ENCODE measurements at regions not wholly inside any gene's neighbourhood (a gene's known extent, or its start where the extent isn't known, plus 50 kb on each side); places are given as distances from the start of the nearest gene placed in this dataset.

- H2BK15ac ChIP-seq (ENCODE audit: low read length), result no peak overlapping the region
- no peak overlapping the region for H4K8ac ChIP-seq (ENCODE audit: extremely low read depth, insufficient read depth, low read length)
- H3K27ac ChIP-seq (ENCODE audit: low read depth, low read length), result no peak overlapping the region
- H2BK5ac ChIP-seq (ENCODE audit: low read depth, low read length), result no peak overlapping the region
- H3K23me2 ChIP-seq (ENCODE audit: low read depth, low read length), result no peaks in the 10 kb centered on the region
- no peak overlapping the region for H2BK20ac ChIP-seq (ENCODE audit: low read length)
- ChIA-PET POLR2A (ENCODE audit: partially characterized antibody) (no interaction called here), CTCF (ENCODE audit: partially characterized antibody) (interaction anchor here (1.3 kb wide), 1 partner anchor 15 kb away, joined by 3 read pairs; no protein-coding TSS in a partner anchor)
- 79% methylated on average over 3 of the region's 3 CpGs; no CpG with 5 or more reads in 1 of the 2 experiments for WGBS, 2 experiments (ENCODE audit: extremely low coverage in 1 of 2, insufficient coverage in 1 of 2, insufficient read length in 1 of 2, insufficient replicate concordance in 2 of 2, low coverage in 1 of 2, low lambda C conversion rate in 2 of 2, missing lambda C conversion rate in 1 of 2)
- no peaks in the 10 kb centered on the region for H3K4me1 ChIP-seq (replicated peaks in 1 of 4; ENCODE audit: control insufficient read depth in 3 of 4, insufficient read depth in 4 of 4, low read length in 3 of 4)
- no peak overlapping the region for H2AK5ac ChIP-seq (ENCODE audit: low read depth, low read length)
- no peak overlapping the region for H3K4me2 ChIP-seq (ENCODE audit: insufficient read depth in 1 of 2, low read depth in 2 of 2, low read length in 2 of 2)
- H3K9ac ChIP-seq (replicated peaks in 1 of 4; ENCODE audit: extremely low read depth in 1 of 4, low read depth in 3 of 4, low read length in 3 of 4), result no peak overlapping the region
- H3K79me2 ChIP-seq (ENCODE audit: control insufficient read depth in 1 of 2, insufficient read depth in 2 of 2, low read length in 2 of 2), result no peaks in the 10 kb centered on the region
- no peak overlapping the region for H4K91ac ChIP-seq (replicated peaks; ENCODE audit: insufficient read length, low read length)
- no peaks in the 10 kb centered on the region for H3K9me3 ChIP-seq (ENCODE audit: insufficient read depth in 2 of 2, low read depth in 1 of 2, low read length in 1 of 2)
- no peaks in the 10 kb centered on the region for H3K27me3 ChIP-seq (replicated peaks in 1 of 4; ENCODE audit: control insufficient read depth in 3 of 4, extremely low read depth in 1 of 4, insufficient read depth in 3 of 4, low read length in 3 of 4)
- H4K20me1 ChIP-seq (replicated peaks in 1 of 2; ENCODE audit: control insufficient read depth in 1 of 2, insufficient read depth in 2 of 2, low read length in 2 of 2), result no peaks in the 10 kb centered on the region
- no peak overlapping the region for H2BK12ac ChIP-seq (ENCODE audit: low read depth, low read length)
- H3K4ac ChIP-seq (replicated peaks; ENCODE audit: insufficient read length, low read depth, low read length), result no peak overlapping the region
- FAIRE-seq (no peak), DNase-seq (ENCODE audit: low read depth in 1 of 2, low spot score in 2 of 2) (no peak)
- H3K23ac ChIP-seq (ENCODE audit: insufficient read length), result no peak overlapping the region
- no peak overlapping the region for H2AFZ ChIP-seq (ENCODE audit: low read length)
- H4K5ac ChIP-seq (ENCODE audit: insufficient read length, low read depth, low read length), result no peak overlapping the region
- H3K4me3 ChIP-seq (ENCODE audit: extremely low read depth in 1 of 4, insufficient read depth in 2 of 4, low read depth in 3 of 4, low read length in 4 of 4), result no peak overlapping the region
- H3K18ac ChIP-seq (ENCODE audit: extremely low read depth, low read length), result no peak overlapping the region
- H3K79me1 ChIP-seq (ENCODE audit: low read depth, low read length), result no peaks in the 10 kb centered on the region
- no peak overlapping the region for H2BK120ac ChIP-seq (replicated peaks; ENCODE audit: low read depth, low read length)
- no peak overlapping the region for H3K14ac ChIP-seq (ENCODE audit: insufficient read length)
- no peak overlapping the region for H3K56ac ChIP-seq (replicated peaks; ENCODE audit: insufficient read length, low read depth, low read length)
- no peaks in the 10 kb centered on the region for H3K36me3 ChIP-seq (ENCODE audit: control insufficient read depth in 2 of 4, insufficient read depth in 4 of 4, low read length in 3 of 4)
- no peak for TF ChIP-seq CHD7 (IDR thresholded peaks at IDR 0.05; ENCODE audit: insufficient replicate concordance, low read length)
These were observed 1059.5 kb downstream of the FAM181B start for GRCh38 chr11:81674211-81674610.

All from H1 (cell line).